HepG2 (cell line): ENCODE measurements at regions not wholly inside any gene's neighbourhood (a gene's known extent, or its start where the extent isn't known, plus 50 kb on each side); places are given as distances from the start of the nearest gene placed in this dataset.
"Not testable (repeated sequence)": the region's sequence is repeated elsewhere in the genome, so short reads cannot be mapped to it uniquely, and the experiment has no call there.

ENCODE experiments used
- ATAC-seq: fragments of 200-7000 bp; cut with Tn5 transposase; 3 replicates; pipeline ENCODE4 v1.9.1; 2020; ENCODE audit warnings: mild to moderate bottlenecking, moderate library complexity
- BruUV-seq: library from RNA; stranded (reverse); fragments of 400-500 nt; replicated peaks from 2 replicates; lab custom pipeline; 2021; lab: Mats Ljungman, UMichigan
- CTCF ChIA-PET: fragments of 300-600 bp; formaldehyde crosslinking; extraction: SDS; loops from one replicate; lab custom pipeline; 2021; ENCODE audit warnings: low total read pairs, inconsistent platforms, low intra/inter-chr PET ratio; lab: Yijun Ruan, JAX
- POLR2A ChIA-PET: fragments of 350-600 bp; sonication (Branson Sonifier 250); formaldehyde crosslinking; loops from one replicate; lab custom pipeline; 2020; ENCODE audit warnings: antibody characterized with exemption, inconsistent platforms; lab: Yijun Ruan, JAX
- DNase-seq: peaks from one replicate; pipeline ENCODE4 v3.0.0-alpha.2; 2015; ENCODE audit warnings: low spot score
- FAIRE-seq: peaks from 3 replicates; lab custom pipeline; 2011; peaks lifted over from hg19 to GRCh38; lab: Jason Lieb, UNC
- H2AFZ ChIP-seq: one replicate; pipeline ENCODE4 v1.6.1; 2011; ENCODE audit warnings: low read length, inconsistent platforms
- H3K27ac ChIP-seq: fragments of 300-600 bp; 3 replicates; pipeline ENCODE4 v1.8.0; 2011; ENCODE audit warnings: mixed run types, mild to moderate bottlenecking, mixed read lengths, low read length, inconsistent platforms; ENCODE audit not compliant: insufficient read depth; ENCODE audit errors: extremely low read length
- H3K27me3 ChIP-seq, 2 experiments: fragments of 200-600 bp in 1 of 2; 2 replicates in 1 of 2; 3 replicates in 1 of 2; pipeline versions ENCODE4 v1.6.0 to v1.8.0; 2011; ENCODE audit warnings: low read length in 2 of 2, mild to moderate bottlenecking in 2 of 2, moderate library complexity in 2 of 2, inconsistent platforms in 1 of 2; ENCODE audit not compliant: insufficient read depth in 2 of 2, control insufficient read depth in 1 of 2
- H3K36me3 ChIP-seq, 2 experiments: fragments of 200-600 bp in 1 of 2; replicated peaks in 1 of 2; 2 replicates in 1 of 2; 3 replicates in 1 of 2; pipeline versions ENCODE4 v1.5.1 to v1.8.0; 2011; ENCODE audit warnings: low read length in 2 of 2, inconsistent platforms in 1 of 2; ENCODE audit not compliant: insufficient read depth in 2 of 2, control insufficient read depth in 1 of 2
- H3K4me1 ChIP-seq: 2 replicates; pipeline ENCODE4 v1.5.1; 2012; ENCODE audit warnings: low read length, inconsistent platforms; ENCODE audit not compliant: insufficient read depth
- H3K4me2 ChIP-seq: 2 replicates; pipeline ENCODE4 v1.6.0; 2011; ENCODE audit warnings: low read depth, low read length, inconsistent platforms
- H3K4me3 ChIP-seq, 3 experiments: fragments of 200-600 bp in 1 of 3; sonication (generic), shearing (Covaris generic) in 1 of 3; replicated peaks in 1 of 3; 2 replicates each; pipeline ENCODE4 v1.5.1; 2011 to 2016; ENCODE audit warnings: low read length in 3 of 3, inconsistent platforms in 2 of 3, low read depth in 2 of 3, mild to moderate bottlenecking in 2 of 3, control low read depth in 1 of 3, mixed read lengths in 1 of 3; ENCODE audit not compliant: insufficient read depth in 1 of 3
- H3K79me2 ChIP-seq: one replicate; pipeline ENCODE4 v1.6.1; 2011; ENCODE audit warnings: low read length, inconsistent platforms; ENCODE audit not compliant: insufficient read depth
- H3K9ac ChIP-seq: 2 replicates; pipeline ENCODE4 v1.6.0; 2011; ENCODE audit warnings: mild to moderate bottlenecking, low read depth, low read length, inconsistent platforms; ENCODE audit not compliant: insufficient read depth
- H3K9me3 ChIP-seq: 2 replicates; pipeline ENCODE4 v1.5.1; 2012; ENCODE audit warnings: mild to moderate bottlenecking, low read length
- H4K20me1 ChIP-seq: 2 replicates; pipeline ENCODE4 v1.6.0; 2011; ENCODE audit warnings: inconsistent platforms, mild to moderate bottlenecking, low read length, moderate library complexity; ENCODE audit not compliant: insufficient read depth
- KDM6A ChIP-seq: IDR thresholded peaks from 2 replicates; pipeline ENCODE4 v1.6.1; 2016; ENCODE audit warnings: low read depth
- MAFG ChIP-seq: sonication (generic); formaldehyde crosslinking; IDR thresholded peaks from 2 replicates; pipeline ENCODE4 v1.5.1; 2020; ENCODE audit warnings: mild to moderate bottlenecking, missing genetic modification reagents
- MED1 ChIP-seq: sonication (generic); formaldehyde crosslinking; IDR thresholded peaks from 2 replicates; pipeline ENCODE4 v1.4.0; 2020; ENCODE audit warnings: missing genetic modification reagents
- NBN ChIP-seq: fragments of 450-650 bp; conservative IDR thresholded peaks from 2 replicates; pipeline ENCODE4 v1.6.1; 2017
- PHF21A ChIP-seq: sonication (generic); formaldehyde crosslinking; IDR thresholded peaks from 2 replicates; pipeline ENCODE4 v1.5.0; 2020; ENCODE audit warnings: mild to moderate bottlenecking, missing genetic modification reagents
- PHF5A ChIP-seq: IDR thresholded peaks from one replicate; pipeline ENCODE4 v1.6.1; 2018; ENCODE audit warnings: low read depth, missing genetic modification reagents; ENCODE audit not compliant: unreplicated experiment
- RFX1 ChIP-seq: fragments of 450-650 bp; IDR thresholded peaks from 2 replicates; pipeline ENCODE4 v1.6.1; 2017
- SUZ12 ChIP-seq: fragments of 150-350 bp; IDR thresholded peaks from 2 replicates; pipeline ENCODE4 v1.6.1; 2014; ENCODE audit warnings: low read depth, low read length
- THRA ChIP-seq: sonication (generic); formaldehyde crosslinking; IDR thresholded peaks from 2 replicates; pipeline ENCODE4 v1.4.0; 2020; ENCODE audit warnings: missing genetic modification reagents, borderline replicate concordance
- ZBTB20 ChIP-seq: sonication (generic); formaldehyde crosslinking; IDR thresholded peaks from 2 replicates; pipeline ENCODE4 v1.8.1; 2023; ENCODE audit warnings: missing genetic modification reagents, low read depth, mild to moderate bottlenecking, borderline replicate concordance
- ZNF121 ChIP-seq: sonication (generic); formaldehyde crosslinking; IDR thresholded peaks from 2 replicates; pipeline ENCODE4 v1.5.0; 2020; ENCODE audit warnings: mild to moderate bottlenecking, missing genetic modification reagents
- ZNF800 ChIP-seq: sonication (generic); formaldehyde crosslinking; IDR thresholded peaks from 2 replicates; pipeline ENCODE4 v1.4.0; 2020; ENCODE audit warnings: missing genetic modification reagents
- WGBS: methylation state at CpG from one replicate; pipeline ENCODE4 v1.1.6; 2017; ENCODE audit warnings: low lambda C conversion rate; 5-methylcytosine and 5-hydroxymethylcytosine counted together
- in situ Hi-C: cut with HindIII; loops from 2 replicates; pipeline ENCODE4 v1.10.0; 2017; ENCODE audit warnings: low pct_unique_long_range_greater_than_20kb; ENCODE audit not compliant: extremely low pct_ligation_motif_present
- intact Hi-C: fragments of 100-400 bp; cut with micrococcal nuclease; formaldehyde crosslinking; loops from one replicate; pipeline ENCODE4 v1.10.0; 2022; ENCODE audit not compliant: unreplicated experiment

GRCh38 chr4:52431869-52432268 lies 227.2 kb downstream of the USP46 start:
- H3K27me3 ChIP-seq = no peaks in the 10 kb centered on the region
- in situ Hi-C loops (no loop called here), intact Hi-C loops (no loop called here)
- H3K4me1 ChIP-seq = peaks cover 13% of the 10 kb centered on the region
- H3K4me2 ChIP-seq = no peak overlapping the region
- ChIA-PET POLR2A (no interaction called here), CTCF (no interaction called here)
- ATAC-seq (no peak), FAIRE-seq (no peak), DNase-seq (no peak)
- H3K79me2 ChIP-seq = no peaks in the 10 kb centered on the region
- no peak overlapping the region for H3K4me3 ChIP-seq
- H4K20me1 ChIP-seq = no peaks in the 10 kb centered on the region
- no peaks in the 10 kb centered on the region for H3K36me3 ChIP-seq
- WGBS = 26% methylated on average over 4 of the region's 4 CpGs
- H2AFZ ChIP-seq = no peak overlapping the region
- no TSS peak for BruUV-seq
- H3K27ac ChIP-seq = no peak overlapping the region
- no peaks in the 10 kb centered on the region for H3K9me3 ChIP-seq
- no peak for TF ChIP-seq PHF21A (CRISPR knock-in tag)
- TF ChIP-seq KDM6A (CRISPR knock-in tag) = no peak
- TF ChIP-seq ZBTB20 (CRISPR knock-in tag) = no peak
- TF ChIP-seq MAFG (CRISPR knock-in tag) = no peak
- no peak for TF ChIP-seq ZNF121 (CRISPR knock-in tag)
- no peak for TF ChIP-seq MED1
- no peak for TF ChIP-seq THRA
- no peak for TF ChIP-seq PHF5A (CRISPR knock-in tag)
- no peak for TF ChIP-seq RFX1
- no peak for TF ChIP-seq NBN
- TF ChIP-seq SUZ12 = no peak
- no peak for TF ChIP-seq ZNF800 (CRISPR knock-in tag)
- H3K9ac ChIP-seq = no peak overlapping the region

- CTCF ChIA-PET, POLR2A ChIA-PET, H3K9ac ChIP-seq, FAIRE-seq, in situ Hi-C loops, H3K4me2 ChIP-seq, H3K4me1 ChIP-seq, intact Hi-C loops, H2AFZ ChIP-seq, H3K79me2 ChIP-seq, H3K27me3 ChIP-seq, H3K9me3 ChIP-seq, ATAC-seq, BruUV-seq, H3K4me3 ChIP-seq, H4K20me1 ChIP-seq, DNase-seq, H3K36me3 ChIP-seq, H3K27ac ChIP-seq: not testable (repeated sequence)
- WGBS = no CpG with 5 or more reads among the region's 1 CpG
Measured at GRCh38 chr4:52442524-52442923, 216.6 kb downstream of the USP46 start.
